Endodermal cell (in vitro differentiated cells): ENCODE measurements at regions not wholly inside any gene's neighbourhood (a gene's known extent, or its start where the extent isn't known, plus 50 kb on each side); places are given as distances from the start of the nearest gene placed in this dataset.

ENCODE experiments used
- DNase-seq: peaks from one replicate; pipeline ENCODE4 v3.0.0-alpha.2; 2017
- H3K27ac ChIP-seq: 2 replicates; pipeline ENCODE4 v1.5.1; 2013; ENCODE audit warnings: mild to moderate bottlenecking, low read depth, low read length, moderate library complexity
- H3K27me3 ChIP-seq: 2 replicates; pipeline ENCODE4 v1.6.1; 2013; ENCODE audit warnings: mild to moderate bottlenecking, low read length, moderate library complexity; ENCODE audit not compliant: insufficient read depth, control insufficient read depth, poor library complexity, severe bottlenecking
- H3K36me3 ChIP-seq: 2 replicates; pipeline ENCODE4 v1.7.0; 2013; ENCODE audit warnings: mild to moderate bottlenecking, low read length, moderate library complexity; ENCODE audit not compliant: control insufficient read depth, insufficient read depth
- H3K4me1 ChIP-seq: one replicate; pipeline ENCODE4 v1.7.0; 2013; ENCODE audit warnings: low read length; ENCODE audit not compliant: control insufficient read depth, insufficient read depth
- H3K4me3 ChIP-seq: 2 replicates; pipeline ENCODE4 v1.5.1; 2013; ENCODE audit warnings: mild to moderate bottlenecking, low read length, moderate library complexity
- H3K9ac ChIP-seq: 2 replicates; pipeline ENCODE4 v1.6.1; 2013; ENCODE audit warnings: mild to moderate bottlenecking, low read length, moderate library complexity; ENCODE audit not compliant: poor library complexity, severe bottlenecking; ENCODE audit errors: extremely low read depth
- H3K9me3 ChIP-seq: 2 replicates; pipeline ENCODE4 v1.6.1; 2013; ENCODE audit warnings: mild to moderate bottlenecking, low read length, moderate library complexity; ENCODE audit not compliant: control insufficient read depth
- H3K27ac Mint-ChIP-seq: 2 replicates; pipeline ENCODE4 v1.8.0; 2020; ENCODE audit warnings: mixed read lengths
- H3K27me3 Mint-ChIP-seq: 2 replicates; pipeline ENCODE4 v1.8.0; 2021; ENCODE audit warnings: mild to moderate bottlenecking, mixed read lengths; ENCODE audit not compliant: insufficient read depth
- H3K36me3 Mint-ChIP-seq: 2 replicates; pipeline ENCODE4 v1.8.0; 2020; ENCODE audit warnings: low read depth, mixed read lengths
- H3K4me1 Mint-ChIP-seq: 2 replicates; pipeline ENCODE4 v1.8.0; 2020; ENCODE audit warnings: mixed read lengths
- H3K4me3 Mint-ChIP-seq: 2 replicates; pipeline ENCODE4 v1.8.0; 2020; ENCODE audit warnings: mild to moderate bottlenecking, moderate library complexity, mixed read lengths
- H3K9me3 Mint-ChIP-seq: 2 replicates; pipeline ENCODE4 v1.8.0; 2020; ENCODE audit warnings: mild to moderate bottlenecking, mixed read lengths
- WGBS, 2 experiments: methylation state at CpG; one replicate each; pipeline versions ENCODE4 v1.1.5 to v1.1.7; 2013; ENCODE audit warnings: missing lambda C conversion rate in 2 of 2, mixed read lengths in 1 of 2; ENCODE audit not compliant: insufficient coverage in 1 of 2, insufficient read length in 1 of 2; 5-methylcytosine and 5-hydroxymethylcytosine counted together
- TF ChIP-seq, protein P1 (sequence below): fragments of 200-600 bp; sonication (generic); conservative IDR thresholded peaks from 2 replicates; pipeline ENCODE4 v1.5.0; 2021; ENCODE audit warnings: antibody characterized with exemption, mild to moderate bottlenecking

GRCh38 chr2:156797832-156798231, 361.7 kb downstream of the GPD2 start:
- 95% methylated on average over 2 of the region's 2 CpGs; no CpG with 5 or more reads in 1 of the 2 experiments for WGBS, 2 experiments
- no peak overlapping the region for H3K4me3 ChIP-seq
- H3K9ac ChIP-seq: no peak overlapping the region
- H3K4me1 ChIP-seq: peaks cover 8% of the 10 kb centered on the region
- Mint-ChIP-seq H3K4me1 (peaks cover 25% of the 10 kb centered on the region), H3K36me3 (no peaks in the 10 kb centered on the region), H3K9me3 (no peaks in the 10 kb centered on the region), H3K27ac (no peak overlapping the region), H3K27me3 (no peaks in the 10 kb centered on the region), H3K4me3 (no peak overlapping the region)
- no peak for DNase-seq
- TF ChIP-seq, protein P1, sequence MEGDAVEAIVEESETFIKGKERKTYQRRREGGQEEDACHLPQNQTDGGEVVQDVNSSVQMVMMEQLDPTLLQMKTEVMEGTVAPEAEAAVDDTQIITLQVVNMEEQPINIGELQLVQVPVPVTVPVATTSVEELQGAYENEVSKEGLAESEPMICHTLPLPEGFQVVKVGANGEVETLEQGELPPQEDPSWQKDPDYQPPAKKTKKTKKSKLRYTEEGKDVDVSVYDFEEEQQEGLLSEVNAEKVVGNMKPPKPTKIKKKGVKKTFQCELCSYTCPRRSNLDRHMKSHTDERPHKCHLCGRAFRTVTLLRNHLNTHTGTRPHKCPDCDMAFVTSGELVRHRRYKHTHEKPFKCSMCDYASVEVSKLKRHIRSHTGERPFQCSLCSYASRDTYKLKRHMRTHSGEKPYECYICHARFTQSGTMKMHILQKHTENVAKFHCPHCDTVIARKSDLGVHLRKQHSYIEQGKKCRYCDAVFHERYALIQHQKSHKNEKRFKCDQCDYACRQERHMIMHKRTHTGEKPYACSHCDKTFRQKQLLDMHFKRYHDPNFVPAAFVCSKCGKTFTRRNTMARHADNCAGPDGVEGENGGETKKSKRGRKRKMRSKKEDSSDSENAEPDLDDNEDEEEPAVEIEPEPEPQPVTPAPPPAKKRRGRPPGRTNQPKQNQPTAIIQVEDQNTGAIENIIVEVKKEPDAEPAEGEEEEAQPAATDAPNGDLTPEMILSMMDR: no peak
- H3K27ac ChIP-seq: no peak overlapping the region
- no peaks in the 10 kb centered on the region for H3K36me3 ChIP-seq
- no peaks in the 10 kb centered on the region for H3K27me3 ChIP-seq
- H3K9me3 ChIP-seq: no peaks in the 10 kb centered on the region

GRCh38 chr2:156800065-156800653, 364.0 kb downstream of the GPD2 start:
- WGBS, 2 experiments: 20 to 44% methylated on average over 2 to 3 of the region's 3 CpGs
- peak overlapping the region; percentile 88 for H3K27ac Mint-ChIP-seq

DNA sequence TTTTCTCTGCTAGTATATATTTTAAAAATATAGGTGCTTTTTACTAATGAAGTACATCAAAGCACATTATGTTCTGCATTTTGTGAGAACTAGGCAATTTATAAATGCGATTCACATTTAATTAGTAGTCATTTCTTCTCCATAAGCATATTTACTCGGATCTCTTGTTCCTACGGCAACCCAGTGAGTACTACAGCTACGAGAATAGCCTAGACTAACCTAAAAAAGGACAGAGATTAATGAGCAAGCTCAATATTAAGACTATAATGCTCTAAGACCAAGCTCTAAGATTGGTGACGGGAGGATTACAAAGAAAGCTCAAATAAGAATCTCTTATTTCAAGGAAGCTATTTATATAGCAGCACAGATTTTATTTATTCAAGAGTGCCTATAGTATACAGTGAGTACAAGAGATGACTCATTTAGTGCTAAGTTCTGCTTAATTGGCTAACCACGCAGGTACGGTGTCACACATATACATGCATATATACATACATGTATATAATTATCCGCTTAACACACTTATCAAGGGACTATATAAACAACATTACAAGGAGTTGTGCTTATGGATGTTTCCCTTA, 364.7 kb downstream of the GPD2 start:
- 88 to 96% methylated on average over 4 to 8 of the region's 8 CpGs for WGBS, 2 experiments
- H3K4me3 ChIP-seq: no peak overlapping the region

More at GRCh38 chr2:156800065-156800653, 364.0 kb downstream of the GPD2 start:
- H3K4me3 Mint-ChIP-seq: no peak overlapping the region
- no peaks in the 10 kb centered on the region for H3K9me3 ChIP-seq
- H3K36me3 Mint-ChIP-seq: no peaks in the 10 kb centered on the region
- H3K9me3 Mint-ChIP-seq: no peaks in the 10 kb centered on the region
- TF ChIP-seq, protein P1: no peak
- H3K9ac ChIP-seq: peak overlapping the region; percentile 21
- peak overlapping the region; percentile 78 for H3K27ac ChIP-seq
- peaks cover 34% of the 10 kb centered on the region for H3K4me1 Mint-ChIP-seq
- H3K27me3 ChIP-seq: no peaks in the 10 kb centered on the region
- H3K4me1 ChIP-seq: peaks cover 8% of the 10 kb centered on the region
- no peak overlapping the region for H3K4me3 ChIP-seq
- no peak for DNase-seq
- no peaks in the 10 kb centered on the region for H3K27me3 Mint-ChIP-seq
- no peaks in the 10 kb centered on the region for H3K36me3 ChIP-seq

More for the DNA sequence above, 364.7 kb downstream of the GPD2 start:
- TF ChIP-seq, protein P1: no peak
- Mint-ChIP-seq H3K27me3 (no peaks in the 10 kb centered on the region), H3K36me3 (peaks cover under 1% of the 10 kb centered on the region), H3K4me3 (no peak overlapping the region), H3K9me3 (peaks cover 1% of the 10 kb centered on the region), H3K4me1 (peaks cover 34% of the 10 kb centered on the region), H3K27ac (peak overlapping the region; percentile 64)
- Histone ChIP-seq H3K4me1 (peaks cover 8% of the 10 kb centered on the region), H3K36me3 (no peaks in the 10 kb centered on the region), H3K9me3 (peaks cover 2% of the 10 kb centered on the region), H3K27ac (peak overlapping the region; percentile 78), H3K27me3 (no peaks in the 10 kb centered on the region), H3K9ac (no peak overlapping the region)
- no peak for DNase-seq
